ENCODE measurements at regions not wholly inside any gene's neighbourhood (a gene's known extent, or its start where the extent isn't known, plus 50 kb on each side); places are given as distances from the start of the nearest gene placed in this dataset.

- no peak for DNase-seq
- in situ Hi-C loops (cut with HindIII; ENCODE audit: low pct_ligation_motif_present, low pct_unique_long_range_greater_than_20kb, low sequenced_read_pairs): no loop called here
Observed at GRCh38 chr4:17352357-17352756, 159.5 kb downstream of the QDPR start.

GRCh38 chr4:17347445-17347844 is 164.4 kb downstream of the QDPR start:
- in situ Hi-C loops (cut with HindIII; ENCODE audit: low pct_ligation_motif_present, low pct_unique_long_range_greater_than_20kb, low sequenced_read_pairs): no loop called here
- peak; percentile 27 for DNase-seq

- no peak for DNase-seq
- in situ Hi-C loops (cut with HindIII; ENCODE audit: low pct_ligation_motif_present, low pct_unique_long_range_greater_than_20kb, low sequenced_read_pairs): no loop called here
Observed at GRCh38 chr4:17339376-17339775, 172.5 kb downstream of the QDPR start.

GRCh38 chr4:17336986-17337385 is 174.9 kb downstream of the QDPR start:
- in situ Hi-C loops (cut with HindIII; ENCODE audit: low pct_ligation_motif_present, low pct_unique_long_range_greater_than_20kb, low sequenced_read_pairs): no loop called here
- DNase-seq: no peak

- DNase-seq: no peak
- in situ Hi-C loops (cut with HindIII; ENCODE audit: low pct_ligation_motif_present, low pct_unique_long_range_greater_than_20kb, low sequenced_read_pairs): no loop called here
Observed at GRCh38 chr4:17336524-17336961, 175.3 kb downstream of the QDPR start.

- in situ Hi-C loops (cut with HindIII; ENCODE audit: low pct_ligation_motif_present, low pct_unique_long_range_greater_than_20kb, low sequenced_read_pairs): no loop called here
- no peak for DNase-seq
Observed at GRCh38 chr4:17336069-17336468, 175.8 kb downstream of the QDPR start.

GRCh38 chr4:17335371-17335770 is 176.5 kb downstream of the QDPR start:
- in situ Hi-C loops (cut with HindIII; ENCODE audit: low pct_ligation_motif_present, low pct_unique_long_range_greater_than_20kb, low sequenced_read_pairs): no loop called here

GRCh38 chr4:17332478-17332877 is 179.4 kb downstream of the QDPR start:
- in situ Hi-C loops (cut with HindIII; ENCODE audit: low pct_ligation_motif_present, low pct_unique_long_range_greater_than_20kb, low sequenced_read_pairs): no loop called here

More at GRCh38 chr4:17335371-17335770, 176.5 kb downstream of the QDPR start:
- no peak for DNase-seq

GRCh38 chr4:17329046-17329445 is 182.8 kb downstream of the QDPR start:
- in situ Hi-C loops (cut with HindIII; ENCODE audit: low pct_ligation_motif_present, low pct_unique_long_range_greater_than_20kb, low sequenced_read_pairs): no loop called here
- DNase-seq: no peak

More at GRCh38 chr4:17332478-17332877, 179.4 kb downstream of the QDPR start:
- DNase-seq: no peak

- no peak for DNase-seq
- in situ Hi-C loops (cut with HindIII; ENCODE audit: low pct_ligation_motif_present, low pct_unique_long_range_greater_than_20kb, low sequenced_read_pairs): no loop called here
Observed at GRCh38 chr4:17328141-17328815, 183.6 kb downstream of the QDPR start.

- DNase-seq: no peak
- in situ Hi-C loops (cut with HindIII; ENCODE audit: low pct_ligation_motif_present, low pct_unique_long_range_greater_than_20kb, low sequenced_read_pairs): no loop called here
Observed at GRCh38 chr4:17327591-17327990, 184.3 kb downstream of the QDPR start.

GRCh38 chr4:17326756-17327155 is 185.1 kb downstream of the QDPR start:
- in situ Hi-C loops (cut with HindIII; ENCODE audit: low pct_ligation_motif_present, low pct_unique_long_range_greater_than_20kb, low sequenced_read_pairs): no loop called here
- no peak for DNase-seq

GRCh38 chr4:17325098-17325497 is 186.8 kb downstream of the QDPR start:
- in situ Hi-C loops (cut with HindIII; ENCODE audit: low pct_ligation_motif_present, low pct_unique_long_range_greater_than_20kb, low sequenced_read_pairs): no loop called here

GRCh38 chr4:17324386-17324830 is 187.5 kb downstream of the QDPR start:
- in situ Hi-C loops (cut with HindIII; ENCODE audit: low pct_ligation_motif_present, low pct_unique_long_range_greater_than_20kb, low sequenced_read_pairs): no loop called here
- DNase-seq: peak; percentile 17

More at GRCh38 chr4:17325098-17325497, 186.8 kb downstream of the QDPR start:
- DNase-seq: no peak

- in situ Hi-C loops (cut with HindIII; ENCODE audit: low pct_ligation_motif_present, low pct_unique_long_range_greater_than_20kb, low sequenced_read_pairs): no loop called here
- no peak for DNase-seq
Observed at GRCh38 chr4:17323554-17324385, 188.1 kb downstream of the QDPR start.

GRCh38 chr4:17322514-17322913 is 189.4 kb downstream of the QDPR start:
- in situ Hi-C loops (cut with HindIII; ENCODE audit: low pct_ligation_motif_present, low pct_unique_long_range_greater_than_20kb, low sequenced_read_pairs): no loop called here
- no peak for DNase-seq

- in situ Hi-C loops (cut with HindIII; ENCODE audit: low pct_ligation_motif_present, low pct_unique_long_range_greater_than_20kb, low sequenced_read_pairs): no loop called here
- DNase-seq: no peak
Observed at GRCh38 chr4:17320046-17320445, 191.8 kb downstream of the QDPR start.

- DNase-seq: no peak
- in situ Hi-C loops (cut with HindIII; ENCODE audit: low pct_ligation_motif_present, low pct_unique_long_range_greater_than_20kb, low sequenced_read_pairs): no loop called here
Observed at GRCh38 chr4:17317526-17317925, 194.4 kb downstream of the QDPR start.

- in situ Hi-C loops (cut with HindIII; ENCODE audit: low pct_ligation_motif_present, low pct_unique_long_range_greater_than_20kb, low sequenced_read_pairs): no loop called here
- no peak for DNase-seq
Observed at GRCh38 chr4:17316566-17316965, 195.3 kb downstream of the QDPR start.

- in situ Hi-C loops (cut with HindIII; ENCODE audit: low pct_ligation_motif_present, low pct_unique_long_range_greater_than_20kb, low sequenced_read_pairs): no loop called here
- no peak for DNase-seq
Observed at GRCh38 chr4:17315459-17315858, 196.4 kb downstream of the QDPR start.
